NCI-H1930 (cell line): ENCODE measurements at regions not wholly inside any gene's neighbourhood (a gene's known extent, or its start where the extent isn't known, plus 50 kb on each side); places are given as distances from the start of the nearest gene placed in this dataset.
"Not testable (repeated sequence)": the region's sequence is repeated elsewhere in the genome, so short reads cannot be mapped to it uniquely, and the experiment has no call there.

Experiments
- DNase-seq, 2 experiments: peaks; one replicate each; lab custom pipeline; 2025; lab: John Stamatoyannopoulos, UW

DNA sequence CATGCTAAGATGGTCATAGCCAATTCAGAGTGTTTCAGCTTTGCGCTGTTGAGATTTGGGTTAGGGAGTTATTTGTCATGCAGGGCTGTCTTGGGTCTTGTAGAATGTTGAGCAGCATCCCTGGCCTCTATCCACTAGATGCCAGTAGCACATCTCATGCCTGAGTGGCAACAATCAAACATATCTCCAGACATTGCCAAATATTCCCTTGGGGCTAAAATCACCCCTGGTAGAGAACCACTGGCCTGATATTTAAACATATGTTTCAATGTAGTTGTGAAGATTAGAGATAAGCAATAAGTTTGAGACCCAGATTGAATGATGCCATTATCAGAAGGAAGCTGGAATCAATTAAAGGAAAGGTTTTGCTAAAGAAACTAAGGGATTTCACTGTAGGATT lies 463.3 kb downstream of the DOK5 start:
- DNase-seq = no peak

DNA sequence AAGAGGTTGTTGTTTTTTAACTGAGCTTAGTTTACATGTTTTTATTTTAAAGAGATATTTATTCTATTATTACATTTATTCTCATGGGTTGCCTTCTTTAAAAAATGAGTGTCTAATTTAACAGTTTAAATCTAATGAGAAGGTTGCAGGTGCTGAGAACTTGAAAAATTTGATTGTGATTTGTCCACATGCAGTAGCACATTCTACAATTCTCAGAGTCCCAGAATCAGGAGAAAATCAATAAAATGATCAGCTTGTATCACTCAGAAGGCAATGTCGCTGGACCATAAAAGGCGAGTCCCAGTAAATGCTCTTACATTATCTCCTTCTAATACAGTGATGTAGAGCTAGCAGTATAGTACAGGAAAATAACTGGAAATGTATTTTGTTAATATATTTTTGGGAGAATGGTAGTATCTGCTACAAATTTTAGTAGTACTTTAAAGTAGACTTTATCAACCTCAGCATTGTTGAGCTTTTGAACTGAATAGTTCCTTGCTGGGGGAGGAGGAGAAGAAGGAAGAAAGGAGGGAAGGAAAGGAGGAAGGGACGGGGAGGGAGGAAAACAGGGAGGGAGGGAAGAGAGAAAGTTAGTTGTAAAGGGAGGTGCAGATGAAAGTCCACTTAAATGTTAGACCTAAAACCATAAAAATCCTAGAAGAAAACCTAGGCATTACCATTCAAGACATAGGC lies 458.0 kb downstream of the DOK5 start:
- no peak for DNase-seq

DNA sequence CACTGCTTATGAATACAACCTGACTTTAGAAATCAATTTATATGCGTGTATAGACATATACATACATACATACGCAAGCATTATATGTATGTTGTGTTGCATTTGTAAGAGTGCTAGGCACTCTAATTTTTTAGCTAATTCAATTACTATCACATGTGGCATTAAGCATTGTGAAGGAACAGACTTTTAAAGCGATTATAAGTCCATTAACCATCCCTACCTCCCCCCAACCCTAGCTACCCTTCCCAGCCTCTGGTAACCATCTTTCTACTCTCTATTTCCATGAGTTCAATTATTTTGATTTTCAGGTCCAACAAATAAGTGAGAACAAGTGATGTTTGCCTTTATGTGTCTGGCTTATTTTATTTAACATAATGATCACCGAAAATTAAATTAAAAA lies 453.8 kb downstream of the DOK5 start:
- no peak for DNase-seq

DNA sequence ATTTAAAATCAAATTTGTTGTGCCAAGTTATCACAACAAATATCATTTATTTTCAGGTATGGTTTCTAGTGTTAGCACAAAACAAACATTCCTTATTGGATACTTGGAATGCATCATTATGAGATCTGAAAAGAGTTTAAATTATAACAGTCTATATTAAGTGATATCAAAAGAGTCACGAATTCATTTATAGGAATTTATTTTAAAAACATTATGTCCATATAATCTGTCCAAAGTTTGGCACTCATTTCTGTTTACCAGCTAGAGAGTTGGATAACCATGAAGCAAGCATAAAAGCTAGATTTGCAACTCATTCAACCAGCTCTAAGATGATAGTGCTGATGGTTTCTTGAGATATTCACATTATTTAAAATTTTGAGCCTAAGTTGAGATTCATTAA lies 453.2 kb downstream of the DOK5 start:
- no peak for DNase-seq

DNA sequence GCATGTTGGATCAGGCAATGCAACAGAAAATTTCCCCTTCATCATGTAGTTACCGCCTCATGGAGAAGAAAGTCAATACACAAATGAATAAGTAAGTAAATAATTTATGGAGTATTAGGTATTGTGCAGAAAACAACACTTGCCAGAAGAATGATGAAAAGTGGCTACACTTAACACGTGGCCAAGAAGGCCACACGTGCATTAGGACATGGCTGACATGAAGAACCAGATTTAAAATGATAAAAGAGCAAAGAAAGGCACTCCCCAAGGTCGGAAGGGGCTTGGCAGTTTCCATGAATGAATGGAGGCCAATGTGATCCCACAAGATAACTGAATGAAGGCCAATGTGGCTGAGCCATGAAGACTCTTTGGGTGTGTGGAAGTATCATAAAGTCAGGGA lies 447.2 kb downstream of the DOK5 start:
- no peak for DNase-seq

DNA sequence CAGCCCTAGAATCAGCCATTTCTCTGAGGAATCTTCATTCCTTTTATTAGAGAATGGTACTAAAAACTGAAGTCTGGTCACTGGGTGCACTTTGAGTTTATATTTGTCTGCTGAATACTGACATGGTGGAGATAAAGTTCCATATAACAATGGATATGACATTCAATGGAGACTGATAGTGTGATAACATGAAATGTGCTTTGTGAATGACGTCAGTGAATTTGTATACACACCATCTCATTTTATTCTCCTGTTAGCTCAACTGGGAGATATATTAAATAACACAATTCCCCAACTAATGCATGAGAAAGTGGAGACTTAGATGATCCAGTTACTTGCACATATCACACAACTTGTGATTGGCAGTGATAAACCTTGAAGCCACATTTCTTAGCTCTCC lies 446.7 kb downstream of the DOK5 start:
- DNase-seq = no peak

DNA sequence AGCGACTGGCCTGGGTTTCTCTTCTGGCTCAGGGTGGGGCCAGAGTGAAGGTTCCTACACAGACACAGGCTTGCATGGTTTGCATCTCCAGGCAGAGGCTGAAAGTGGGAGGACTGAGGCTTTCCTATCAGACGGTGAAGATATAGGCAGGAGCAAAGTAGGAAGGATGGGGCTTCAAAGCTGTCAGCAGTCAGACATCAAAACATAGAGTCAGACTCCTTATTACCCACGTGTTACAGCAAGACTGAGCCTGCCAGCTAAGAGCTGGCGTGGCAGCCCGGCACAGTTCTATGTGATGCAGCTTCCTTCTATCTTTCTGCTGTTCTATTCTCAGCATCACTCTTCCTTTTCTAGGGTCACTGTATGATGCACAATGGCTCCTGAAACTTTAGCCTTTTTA lies 445.1 kb downstream of the DOK5 start:
- no peak for DNase-seq

DNA sequence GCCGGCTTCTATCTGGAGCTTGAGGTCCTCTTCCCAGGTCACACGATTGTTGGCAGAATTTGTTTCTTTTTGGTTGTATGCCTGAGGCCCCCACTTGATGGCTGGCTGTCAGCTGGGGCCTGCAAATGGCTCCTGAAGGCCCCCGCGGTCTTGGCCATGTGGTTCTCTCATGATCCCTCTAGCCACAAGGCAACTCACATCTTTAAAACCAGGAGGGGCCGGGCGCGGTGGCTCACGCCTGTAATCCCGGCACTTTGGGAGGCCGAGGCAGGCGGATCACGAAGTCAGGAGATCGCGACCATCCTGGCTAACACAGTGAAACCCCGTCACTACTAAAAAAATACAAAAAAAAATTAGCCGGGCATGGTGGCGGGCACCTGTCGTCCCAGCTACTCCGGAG lies 443.6 kb downstream of the DOK5 start:
- DNase-seq = not testable (repeated sequence)

DNA sequence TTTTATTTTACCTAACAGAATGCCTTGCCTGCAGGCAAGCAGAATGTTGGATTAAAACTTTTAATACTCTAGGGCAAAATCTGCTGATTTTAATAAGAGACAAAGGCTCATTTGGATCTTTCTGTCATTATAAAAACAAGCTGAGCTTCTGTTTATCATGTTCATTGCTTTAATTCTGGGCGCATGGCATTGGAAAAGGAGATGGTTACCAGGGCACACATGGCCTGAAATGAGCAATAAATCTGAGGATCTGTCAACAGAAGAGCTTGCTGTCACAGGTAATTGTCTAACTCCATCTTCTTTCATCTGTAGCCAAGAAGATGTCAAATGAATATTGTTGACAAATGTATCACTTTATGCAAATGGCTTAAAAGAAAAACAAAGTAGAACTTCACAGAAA lies 439.6 kb downstream of the DOK5 start:
- no peak for DNase-seq

DNA sequence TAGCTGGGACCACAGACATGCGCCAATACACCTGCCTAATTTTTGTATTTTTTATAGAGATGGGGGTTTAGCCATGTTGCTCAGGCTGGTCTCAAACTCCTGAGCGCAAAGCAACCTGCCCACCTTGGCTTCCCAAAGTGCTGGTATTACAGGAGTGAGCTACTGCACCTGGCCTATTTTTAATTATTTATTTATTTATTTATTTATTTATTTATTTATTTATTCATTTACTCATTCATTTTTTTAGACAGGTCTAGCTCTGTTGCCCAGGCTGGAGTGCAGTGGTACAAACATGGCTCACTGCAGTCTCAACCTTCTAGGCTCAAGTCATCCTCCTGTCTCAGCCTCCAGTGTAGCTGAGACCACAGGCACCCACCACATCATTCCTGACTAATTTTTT lies 434.3 kb downstream of the DOK5 start:
- no peak for DNase-seq

DNA sequence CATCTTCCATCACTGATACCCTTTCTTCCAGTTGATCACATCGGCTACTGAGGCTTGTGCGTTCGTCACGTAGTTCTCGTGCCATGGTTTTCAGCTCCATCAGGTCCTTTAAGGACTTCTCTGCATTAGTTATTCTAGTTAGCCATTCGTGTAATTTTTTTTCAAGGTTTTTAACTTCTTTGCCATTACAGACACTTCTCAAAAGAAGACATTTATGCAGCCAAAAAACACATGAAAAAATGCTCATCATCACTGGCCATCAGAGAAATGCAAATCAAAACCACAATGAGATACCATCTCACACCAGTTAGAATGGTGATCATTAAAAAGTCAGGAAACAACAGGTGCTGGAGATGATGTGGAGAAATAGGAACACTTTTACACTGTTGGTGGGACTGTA lies 430.7 kb downstream of the DOK5 start:
- not testable (repeated sequence) for DNase-seq

DNA sequence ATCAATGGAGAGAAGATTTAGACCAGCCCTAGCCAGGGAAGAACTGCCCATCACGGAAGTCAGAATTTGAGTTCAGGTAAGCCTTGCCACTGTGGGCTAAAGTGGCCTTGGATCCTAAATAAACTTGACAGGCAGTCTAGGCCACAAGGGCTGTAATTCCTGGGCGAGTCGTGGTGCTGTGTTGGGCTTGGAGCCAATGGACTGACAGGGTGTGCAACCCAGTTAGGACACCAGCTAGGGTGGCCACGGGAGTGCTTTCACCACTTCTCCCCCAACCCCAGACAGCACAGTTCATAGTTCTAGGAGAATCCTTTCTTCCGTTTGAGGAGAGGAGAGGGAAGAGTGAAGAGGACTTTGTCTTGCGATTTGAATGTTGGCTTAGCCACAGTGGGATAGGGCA lies 422.4 kb downstream of the DOK5 start:
- no peak for DNase-seq

DNA sequence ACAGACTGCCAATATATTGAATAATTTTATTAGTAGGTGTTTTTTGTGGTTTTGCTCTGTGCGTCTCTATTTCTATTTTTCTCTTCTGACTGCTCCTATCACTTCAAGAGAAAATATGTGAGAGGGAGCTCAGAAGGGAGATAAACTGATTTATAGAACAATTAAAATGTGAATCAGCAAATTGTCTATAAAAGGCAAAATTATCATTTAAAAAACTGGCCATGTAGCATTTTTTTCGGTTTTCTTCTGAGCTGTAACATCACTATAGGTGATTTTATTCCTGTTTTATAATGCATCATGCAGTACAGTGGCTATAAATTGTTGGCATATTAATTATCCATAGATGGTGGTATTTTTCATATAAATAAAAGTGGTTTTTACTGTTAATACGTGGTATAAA lies 416.5 kb downstream of the DOK5 start:
- DNase-seq = no peak

DNA sequence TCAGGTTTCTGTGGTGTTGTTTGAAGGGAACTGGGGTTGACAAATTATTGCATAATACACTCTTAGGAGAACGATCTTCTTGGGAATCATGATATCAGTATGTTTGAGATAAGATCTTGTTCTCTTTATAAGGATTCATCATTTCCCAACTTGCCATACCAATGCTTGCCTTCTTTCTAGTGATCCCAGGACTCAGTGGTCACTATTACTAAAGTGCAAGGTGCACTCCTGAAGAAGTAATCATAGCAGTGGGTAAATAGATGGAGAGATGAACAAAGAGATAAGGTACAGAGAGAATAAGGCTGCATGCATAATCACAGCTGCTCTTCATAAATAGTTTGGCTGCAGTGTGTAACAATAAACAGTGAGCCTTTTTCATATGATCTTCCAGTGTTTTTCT lies 404.0 kb downstream of the DOK5 start:
- DNase-seq = no peak

DNA sequence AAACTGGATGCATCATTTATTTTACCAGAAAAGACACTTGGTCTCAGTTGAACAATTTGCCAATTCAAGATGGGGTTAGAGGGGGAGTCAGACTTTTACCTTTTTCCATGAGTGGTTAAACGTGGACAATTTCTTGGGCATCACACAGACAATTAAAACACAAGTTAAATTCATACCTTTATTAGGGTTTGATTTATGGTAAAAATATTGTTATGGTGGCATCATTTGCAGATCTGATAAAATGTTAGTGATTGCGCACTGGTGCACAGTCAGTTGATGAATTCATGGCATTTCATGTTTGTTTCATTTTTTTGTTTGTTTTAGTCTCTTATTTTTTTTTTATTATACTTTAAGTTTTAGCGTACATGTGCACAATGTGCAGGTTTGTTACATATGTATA lies 399.9 kb downstream of the DOK5 start:
- DNase-seq = no peak

DNA sequence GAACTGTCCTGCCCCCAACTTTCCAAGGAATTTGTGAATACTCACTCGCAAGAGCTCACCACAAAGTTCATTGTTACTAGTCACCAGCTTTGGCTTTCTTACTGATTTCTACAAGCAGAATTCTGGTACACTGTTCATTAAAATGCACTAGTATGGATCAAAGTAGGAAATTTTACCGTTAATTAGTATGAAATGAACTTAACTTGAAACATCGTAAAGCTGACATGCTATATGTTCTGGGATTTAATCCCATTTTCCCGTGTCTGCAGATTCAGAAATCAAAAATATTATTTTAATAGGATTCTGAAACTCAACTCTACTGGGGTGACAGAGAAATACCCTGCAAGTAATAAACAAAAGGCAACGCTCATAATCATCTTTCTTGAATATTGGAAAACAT lies 399.3 kb downstream of the DOK5 start:
- DNase-seq = no peak

DNA sequence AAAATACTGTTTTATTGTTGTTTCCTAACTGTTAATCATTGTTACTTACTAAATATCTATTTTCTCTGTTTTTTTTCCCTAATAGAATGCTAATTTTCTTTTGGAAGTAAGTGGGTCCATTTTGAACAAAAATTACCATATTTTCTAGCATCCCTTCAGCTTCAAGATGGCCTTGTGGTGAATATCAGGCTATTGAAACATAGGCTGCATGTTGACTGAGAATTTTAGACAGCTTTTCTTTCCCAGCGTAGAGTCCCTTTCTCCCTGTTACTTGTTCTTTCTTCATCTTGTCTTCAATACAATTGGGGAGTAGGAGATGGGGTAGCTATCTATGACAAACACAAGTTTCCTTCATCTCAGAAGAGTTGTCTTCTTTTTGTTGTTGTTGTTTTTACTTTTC lies 397.0 kb downstream of the DOK5 start:
- DNase-seq = no peak

DNA sequence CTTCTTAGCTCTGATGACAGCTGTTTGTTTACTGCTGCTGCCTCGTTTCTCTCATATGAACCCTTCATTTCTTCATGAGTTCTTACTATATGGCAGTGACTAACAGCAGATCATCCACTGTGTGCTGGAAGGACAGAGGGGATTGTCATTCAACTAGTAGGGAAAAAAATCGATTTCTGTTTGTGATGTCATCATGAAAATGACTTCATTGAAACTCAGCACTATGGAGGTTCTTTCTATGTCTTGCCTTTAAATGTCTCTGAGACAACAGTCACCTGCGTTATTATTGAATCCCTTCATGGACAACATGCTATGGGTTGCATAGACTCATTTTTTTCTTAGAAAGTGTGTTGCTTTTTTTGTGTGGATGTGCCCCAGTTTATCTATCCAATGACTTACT lies 394.4 kb downstream of the DOK5 start:
- DNase-seq = no peak

DNA sequence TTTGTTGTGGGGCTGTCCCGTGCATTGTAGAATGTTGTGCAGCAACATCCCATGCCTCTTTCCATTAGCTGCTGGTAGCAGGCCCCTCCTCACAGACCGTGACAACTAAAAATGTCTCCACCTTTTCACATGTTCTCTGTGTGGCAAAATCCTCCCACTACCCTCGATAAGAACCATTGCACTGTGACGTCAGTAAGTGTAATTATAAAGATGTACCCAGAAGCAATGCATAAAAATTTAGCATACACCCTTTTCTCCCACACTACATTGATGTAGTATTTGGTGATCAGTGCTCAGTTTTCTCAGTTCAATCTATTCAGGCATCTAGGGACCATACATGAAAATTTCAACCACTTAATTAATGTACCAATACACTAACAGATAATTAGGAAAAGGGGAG lies 389.9 kb downstream of the DOK5 start:
- no peak for DNase-seq

DNA sequence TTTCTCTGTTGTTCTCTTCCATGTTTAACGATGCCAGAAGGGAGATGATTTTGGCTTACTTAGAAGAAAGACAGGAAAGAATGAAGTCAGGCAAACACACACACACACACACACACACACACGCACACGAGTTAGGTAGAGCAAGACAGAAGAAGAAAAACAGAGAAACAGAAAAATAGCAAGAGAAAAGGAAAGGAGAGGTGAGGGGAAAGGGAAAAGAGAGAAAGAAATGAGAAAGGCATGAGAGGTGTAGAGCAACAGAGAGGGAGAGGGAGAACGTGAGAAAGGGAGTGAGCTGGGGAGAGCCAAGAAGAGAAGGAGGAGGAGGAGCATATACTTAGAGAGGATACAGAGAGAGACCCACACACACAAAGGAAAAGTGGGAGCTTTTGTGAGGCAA lies 385.3 kb downstream of the DOK5 start:
- no peak for DNase-seq

DNA sequence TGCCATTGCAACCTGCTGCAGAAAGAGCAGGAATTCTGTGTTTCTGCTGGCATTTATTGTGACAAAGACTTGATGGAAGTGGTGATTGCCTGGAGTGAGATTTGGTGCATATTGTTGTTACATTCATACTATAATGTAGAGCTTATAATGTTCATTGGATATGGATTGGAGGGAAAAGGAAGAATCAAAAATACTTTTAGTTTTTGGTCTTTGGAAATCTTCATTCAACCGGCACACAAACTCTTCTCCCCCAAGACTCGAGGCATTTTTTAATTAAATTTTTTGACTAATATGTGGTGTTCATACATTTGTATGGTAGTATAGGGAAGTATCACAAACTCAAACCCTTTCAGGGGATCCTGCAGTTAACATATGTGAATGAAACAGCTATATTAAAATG lies 380.8 kb downstream of the DOK5 start:
- no peak for DNase-seq

DNA sequence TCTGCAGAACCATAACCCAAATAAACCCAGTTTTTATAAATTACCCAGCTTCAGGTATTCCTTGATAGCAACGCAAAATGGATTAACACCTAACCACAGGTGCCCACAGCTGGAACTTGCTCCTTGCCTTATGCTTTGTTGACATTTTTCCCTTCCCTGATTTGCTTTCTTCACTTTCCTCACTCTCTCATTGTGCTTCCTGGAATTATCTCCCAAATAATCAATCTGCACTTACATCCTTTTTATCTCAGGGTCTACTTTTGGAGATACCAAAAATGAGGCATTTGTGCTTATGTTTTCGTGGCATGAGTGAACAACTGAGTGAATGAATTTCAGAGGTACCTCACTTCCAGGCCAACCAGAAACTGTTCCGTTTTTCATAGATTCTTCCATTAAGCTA lies 374.3 kb downstream of the DOK5 start:
- DNase-seq = no peak

DNA sequence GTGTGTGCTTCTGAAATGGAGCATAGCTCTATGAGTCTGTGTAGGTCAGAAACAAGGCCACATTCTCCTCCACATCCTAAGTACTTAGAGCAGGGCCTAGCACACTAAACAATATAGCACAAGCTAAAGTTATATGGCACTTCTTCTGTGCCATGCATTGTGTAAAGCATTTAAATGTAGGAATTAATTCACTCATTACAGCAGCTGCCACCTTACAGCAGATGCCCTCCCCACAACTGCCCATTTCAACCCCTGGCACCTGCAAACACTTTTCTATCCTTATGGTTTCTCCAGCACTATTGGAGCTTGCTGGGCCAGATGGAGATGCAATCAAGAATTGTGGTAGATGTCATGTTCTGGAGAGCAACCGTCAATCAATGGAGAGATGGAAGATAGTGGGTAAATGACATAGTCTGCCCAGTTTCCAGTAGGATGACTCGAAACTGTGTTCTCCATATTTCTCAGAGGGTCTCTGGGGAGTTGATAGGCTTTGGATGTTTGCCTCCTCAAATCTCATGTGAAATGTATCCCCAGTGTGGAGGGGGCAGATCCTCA lies 373.7 kb downstream of the DOK5 start:
- no peak for DNase-seq

DNA sequence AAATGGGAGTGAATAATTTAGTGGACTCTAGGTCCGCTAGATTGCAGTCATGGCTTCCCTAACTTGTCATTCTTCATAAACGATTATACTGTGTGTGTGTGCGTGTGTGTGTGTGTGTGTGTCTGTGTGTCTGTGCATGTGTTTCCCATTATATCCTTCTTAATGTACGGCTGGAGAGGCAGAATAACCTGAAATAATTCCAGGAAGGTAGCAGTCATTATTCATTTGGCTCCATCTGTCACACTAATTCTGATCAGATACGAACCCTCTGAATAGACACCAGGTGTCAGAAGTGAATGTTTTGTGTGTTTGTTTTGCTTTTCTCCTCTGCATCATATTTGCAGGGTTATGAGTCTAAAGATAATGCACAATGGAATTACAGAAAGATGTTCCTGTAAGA lies 372.9 kb downstream of the DOK5 start:
- DNase-seq = no peak

DNA sequence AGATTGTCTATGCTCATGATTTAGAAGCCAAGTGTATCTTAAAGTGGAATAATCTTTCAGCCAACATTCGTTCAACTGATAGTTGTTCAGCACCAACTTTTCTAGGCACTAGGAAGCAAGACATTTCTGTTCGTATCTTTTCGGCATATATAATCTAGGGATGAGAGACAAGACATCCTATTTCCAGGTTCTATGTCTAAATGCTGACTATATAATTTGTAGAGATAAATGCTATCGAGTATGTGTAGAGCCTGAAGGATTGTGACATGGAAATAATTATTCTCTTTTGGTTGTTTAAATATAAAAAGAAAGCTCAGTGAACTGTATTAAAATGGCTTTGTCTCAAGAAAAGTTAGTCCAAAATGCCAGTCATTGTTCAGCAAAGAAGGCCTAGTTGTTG lies 371.6 kb downstream of the DOK5 start:
- DNase-seq = no peak
